NCI-H82 treated with DMSO at 0.1 percent for 48 hours (cell line): ENCODE measurements at regions not wholly inside any gene's neighbourhood (a gene's known extent, or its start where the extent isn't known, plus 50 kb on each side); places are given as distances from the start of the nearest gene placed in this dataset.

Source experiments
- DNase-seq: peaks from one replicate; lab custom pipeline; 2025; ENCODE audit not compliant: unreplicated experiment; lab: John Stamatoyannopoulos, UW

DNA sequence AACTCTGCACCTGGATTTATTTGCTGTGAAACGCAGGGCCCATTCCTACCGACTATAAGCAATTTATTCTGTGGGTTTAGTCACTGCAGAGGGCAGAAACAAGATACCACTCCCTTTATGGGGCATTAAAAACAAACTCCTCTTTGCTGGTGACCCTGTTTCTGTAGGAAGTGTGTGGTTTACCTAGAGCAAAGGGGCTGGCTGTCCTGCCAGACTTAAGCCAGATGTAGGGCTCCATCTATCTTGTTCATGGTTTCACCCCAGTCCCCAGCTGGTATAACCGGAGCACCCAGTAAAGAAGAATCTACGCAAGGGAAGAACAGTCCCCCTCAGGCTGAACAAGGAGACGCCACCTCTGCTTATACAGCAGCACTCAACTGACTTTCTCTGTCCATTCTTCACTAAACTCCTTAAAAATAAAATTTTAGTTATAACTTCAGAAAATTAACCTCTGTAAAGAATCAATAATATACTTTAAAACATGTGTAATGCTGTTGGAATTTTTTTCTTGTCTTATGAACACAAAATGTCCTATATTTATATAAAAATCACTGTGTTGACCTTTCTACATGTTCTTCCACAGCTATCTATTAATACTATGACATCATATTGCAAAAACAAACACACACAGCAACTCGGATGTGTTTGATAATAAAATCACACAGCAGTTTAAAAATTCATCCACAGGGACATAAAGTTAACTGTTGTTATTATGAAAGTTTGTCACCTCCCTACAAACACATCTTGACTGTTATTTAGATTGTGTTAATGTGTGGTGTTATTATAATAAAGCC lies 126.1 kb upstream of the RPS6KA2 start:
- no peak for DNase-seq

DNA sequence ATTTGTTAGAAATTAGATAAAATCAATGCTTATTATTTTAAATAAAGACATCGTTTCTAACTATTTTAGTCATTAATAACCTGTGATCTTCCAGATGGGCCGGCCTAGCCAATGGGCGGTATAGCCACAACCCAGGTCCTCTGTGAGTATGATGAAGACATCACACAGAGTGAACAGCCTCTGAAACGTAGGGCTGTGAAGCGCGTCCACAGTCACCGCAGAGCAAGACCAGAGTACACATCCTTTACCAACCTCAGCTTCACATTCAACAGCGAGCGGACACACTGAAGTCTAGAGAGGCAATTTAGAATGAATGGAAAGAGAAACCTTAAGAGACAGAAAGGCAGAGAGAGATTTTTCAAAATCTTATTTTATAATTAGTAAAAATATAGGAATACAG lies 125.0 kb upstream of the RPS6KA2 start:
- DNase-seq = no peak

GRCh38 chr6:166751051-166751595 lies 124.1 kb upstream of the RPS6KA2 start:
- DNase-seq = peak; percentile 21

GRCh38 chr6:166750108-166750793 lies 123.2 kb upstream of the RPS6KA2 start:
- no peak for DNase-seq

- DNase-seq = no peak
These were observed 122.6 kb upstream of the RPS6KA2 start for GRCh38 chr6:166749666-166750065.

DNA sequence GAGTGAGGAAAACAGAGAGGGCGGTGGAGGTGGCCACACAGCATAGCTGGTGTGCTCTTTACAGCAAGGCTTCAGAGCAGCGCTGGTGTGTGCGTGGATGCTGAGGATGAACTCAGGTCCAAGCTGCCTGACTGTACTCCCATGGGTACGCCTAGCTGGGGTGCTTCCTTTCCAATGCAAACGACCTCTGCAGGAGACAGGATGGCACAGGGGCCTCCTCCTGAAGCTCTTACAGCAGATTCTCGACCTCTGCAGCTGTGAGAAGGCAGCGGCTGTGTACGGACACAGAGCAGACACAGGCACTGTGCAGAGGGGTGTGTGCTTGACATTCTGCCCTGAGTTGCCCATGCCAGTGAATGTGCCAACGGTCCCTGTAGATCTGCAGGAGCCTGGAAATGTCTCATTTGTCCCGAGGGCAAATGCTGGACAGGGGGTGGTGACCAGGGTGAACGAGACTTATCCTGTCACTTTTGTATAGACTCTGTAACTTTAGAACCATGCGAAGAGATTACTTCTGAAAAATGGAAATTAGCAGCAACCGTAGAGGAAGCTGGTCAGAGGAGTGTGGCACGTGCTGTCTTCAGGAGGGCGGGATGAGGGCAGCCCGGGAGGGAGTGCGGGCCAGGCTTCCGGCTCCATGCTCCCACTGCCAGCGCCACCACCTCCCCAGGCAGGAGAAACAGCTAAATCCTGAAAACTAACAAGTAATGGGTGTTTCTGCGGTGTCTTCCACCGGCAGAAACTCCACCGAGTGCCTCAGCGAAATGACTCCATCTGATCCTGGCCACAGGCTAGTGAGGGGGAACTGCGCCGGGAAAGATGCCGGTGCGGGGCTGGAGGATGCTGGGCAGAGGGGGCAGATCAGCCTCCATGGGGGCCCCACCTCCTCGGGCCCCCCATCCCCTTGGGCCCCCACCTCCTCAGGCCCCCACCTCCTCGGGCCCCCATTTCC lies 120.9 kb upstream of the RPS6KA2 start:
- DNase-seq = no peak

DNA sequence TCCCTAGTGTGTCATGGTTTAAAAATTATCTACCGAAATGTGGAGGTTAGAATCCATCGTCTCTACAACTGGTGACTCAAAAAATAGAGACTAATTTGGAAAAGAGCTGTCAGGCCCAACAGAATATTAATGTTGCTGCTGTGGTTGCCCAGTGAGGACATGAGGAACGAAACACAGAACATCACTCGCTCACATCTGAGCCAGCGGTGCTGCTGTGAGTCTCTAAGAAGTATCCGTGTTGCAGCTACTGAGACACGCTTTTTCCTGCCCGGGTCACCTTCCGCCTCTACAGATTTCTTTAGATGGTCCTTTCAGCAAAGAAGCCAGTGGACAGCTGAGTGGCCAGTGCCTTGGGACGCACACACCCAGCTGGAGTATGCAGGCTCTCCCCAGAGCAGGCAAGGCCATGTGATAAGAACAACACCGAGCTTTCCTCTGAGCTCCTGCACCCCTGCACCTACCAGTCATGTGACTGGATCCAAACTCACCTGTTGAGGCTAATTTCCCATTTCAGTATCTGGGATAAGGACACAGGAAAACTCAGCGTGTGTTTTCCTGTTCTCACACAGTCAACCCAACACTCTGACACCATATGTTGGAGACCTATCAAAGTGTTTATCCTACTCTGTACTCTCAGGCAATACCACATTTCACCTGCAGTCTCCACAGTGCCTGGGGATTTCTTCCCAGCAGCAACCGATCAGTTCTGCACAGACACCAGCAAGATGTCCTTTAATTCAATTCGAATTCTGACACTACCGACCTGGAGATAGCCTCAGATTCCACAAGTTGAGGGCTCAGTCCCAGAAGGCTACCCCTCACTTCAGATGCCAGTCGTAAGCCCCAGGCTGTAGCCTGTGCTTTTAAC lies 119.0 kb upstream of the RPS6KA2 start:
- no peak for DNase-seq

DNA sequence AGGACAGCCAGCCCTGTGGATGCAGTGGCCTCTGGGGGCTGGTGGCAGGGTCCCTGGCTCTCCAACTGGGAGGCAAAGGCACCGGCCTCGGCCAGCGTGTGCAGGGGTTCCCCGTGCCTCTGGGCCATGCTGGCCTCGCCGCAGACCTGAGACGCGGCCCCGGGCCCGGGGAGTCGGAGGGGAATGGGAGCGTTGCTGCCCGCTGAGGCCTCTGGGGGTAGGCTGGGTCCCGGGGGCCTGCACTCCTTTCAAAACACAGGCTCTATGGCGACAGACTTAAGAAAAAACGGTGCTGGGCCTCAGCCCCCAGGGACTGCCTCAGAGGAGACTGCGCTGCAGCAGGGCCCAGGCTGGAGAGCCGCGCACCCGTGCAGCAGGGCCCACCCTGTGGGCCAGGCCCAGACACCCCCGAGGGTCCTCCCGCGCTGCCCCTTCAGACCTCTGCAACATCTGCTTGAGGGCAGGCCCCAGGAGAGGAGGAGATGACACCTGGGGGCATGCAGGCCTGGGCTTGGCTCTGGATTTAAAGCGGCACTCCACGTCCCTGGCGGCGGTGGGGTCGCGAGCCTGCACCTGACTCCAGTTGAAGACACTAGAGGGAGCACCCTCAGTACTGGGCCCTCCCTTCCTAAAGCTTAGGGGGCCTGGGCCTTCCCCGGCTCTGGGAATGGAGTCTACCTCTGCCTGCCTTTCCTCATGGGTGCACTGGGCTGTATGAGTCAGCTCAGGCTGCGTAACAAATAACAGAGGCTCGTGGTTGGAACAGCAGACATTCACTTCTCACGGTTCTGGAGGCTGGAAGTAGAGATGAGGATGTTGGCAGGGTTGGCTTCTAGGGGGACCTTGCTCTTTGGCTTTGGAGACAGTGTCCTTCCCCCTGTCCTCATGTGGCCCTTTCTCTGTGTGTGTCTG lies 117.4 kb upstream of the RPS6KA2 start:
- no peak for DNase-seq

DNA sequence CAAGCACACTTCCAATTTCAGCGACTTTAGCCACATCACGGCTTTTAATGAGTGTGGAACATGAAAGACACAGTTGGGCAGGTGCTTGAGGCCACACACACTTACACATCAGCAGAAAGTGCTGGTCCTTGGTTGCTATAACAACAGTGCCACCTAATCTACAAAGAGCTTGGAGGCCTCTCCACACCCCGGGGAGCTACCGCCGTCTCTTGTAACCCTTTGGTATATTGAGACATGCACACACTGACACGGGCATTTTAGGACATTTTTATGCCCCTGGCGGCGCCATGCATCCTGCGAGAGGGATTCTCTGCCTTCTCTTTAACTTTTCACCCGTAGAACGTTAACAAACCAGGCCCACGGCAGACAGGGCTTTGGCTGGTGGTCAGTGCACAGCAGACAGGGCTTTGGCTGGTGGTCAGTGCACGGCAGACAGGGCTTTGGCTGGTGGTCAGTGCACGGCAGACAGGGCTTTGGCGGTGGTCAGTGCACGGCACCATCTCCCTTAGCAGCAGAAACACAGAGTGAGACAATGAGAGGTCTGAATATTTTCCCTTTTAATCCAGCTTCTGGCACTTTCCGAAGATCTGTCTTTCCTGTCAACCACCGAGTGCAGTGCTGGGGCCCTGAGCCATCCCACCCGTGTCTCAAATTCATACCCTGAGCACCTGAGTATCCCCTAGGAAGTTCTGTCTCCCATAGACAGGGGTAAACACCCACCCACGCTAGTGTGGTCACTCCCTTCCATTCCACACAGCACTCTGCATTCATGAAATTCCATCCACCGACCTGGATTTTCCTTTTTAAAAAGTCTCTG lies 116.6 kb upstream of the RPS6KA2 start:
- DNase-seq = no peak

DNA sequence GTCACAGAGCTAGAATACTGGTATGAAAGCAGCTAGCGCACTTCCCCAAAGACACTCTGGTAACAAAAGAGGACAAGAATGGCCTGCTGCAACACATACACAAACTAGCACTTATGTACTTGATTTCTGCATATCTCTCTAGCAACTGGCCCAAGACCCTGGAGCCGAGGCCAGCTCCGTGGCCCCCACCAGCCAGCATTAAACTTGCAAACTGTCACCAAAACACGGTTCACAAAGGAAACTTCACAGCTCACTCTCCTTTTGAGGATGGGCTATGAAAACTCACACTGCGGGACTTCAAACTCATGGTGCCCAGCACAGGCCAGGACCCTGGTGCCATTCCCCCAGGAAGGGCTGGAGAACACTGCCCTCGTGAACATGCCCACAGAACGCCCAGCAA lies 115.9 kb upstream of the RPS6KA2 start:
- DNase-seq = no peak

DNA sequence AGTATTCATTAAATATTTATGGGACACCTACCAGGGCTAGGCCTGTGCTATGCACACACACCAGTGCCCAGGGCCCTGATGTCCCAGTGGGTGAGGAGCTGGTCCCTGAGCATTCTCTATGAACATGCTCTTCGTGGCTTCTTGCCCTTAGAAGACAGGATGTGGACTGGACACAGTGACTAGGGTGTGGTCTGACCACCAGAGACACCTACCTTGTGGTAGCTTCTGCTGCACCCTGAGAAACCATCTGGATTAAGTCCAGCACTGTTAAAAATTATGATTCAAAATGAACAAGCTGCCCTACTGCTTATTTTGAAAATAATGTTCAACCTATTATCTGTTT lies 112.9 kb upstream of the RPS6KA2 start:
- DNase-seq = no peak

GRCh38 chr6:166739117-166739975 lies 112.3 kb upstream of the RPS6KA2 start:
- DNase-seq = no peak

GRCh38 chr6:166738386-166739116 lies 111.5 kb upstream of the RPS6KA2 start:
- DNase-seq = no peak

- DNase-seq = no peak
These were observed 110.2 kb upstream of the RPS6KA2 start for GRCh38 chr6:166737261-166737660.

DNA sequence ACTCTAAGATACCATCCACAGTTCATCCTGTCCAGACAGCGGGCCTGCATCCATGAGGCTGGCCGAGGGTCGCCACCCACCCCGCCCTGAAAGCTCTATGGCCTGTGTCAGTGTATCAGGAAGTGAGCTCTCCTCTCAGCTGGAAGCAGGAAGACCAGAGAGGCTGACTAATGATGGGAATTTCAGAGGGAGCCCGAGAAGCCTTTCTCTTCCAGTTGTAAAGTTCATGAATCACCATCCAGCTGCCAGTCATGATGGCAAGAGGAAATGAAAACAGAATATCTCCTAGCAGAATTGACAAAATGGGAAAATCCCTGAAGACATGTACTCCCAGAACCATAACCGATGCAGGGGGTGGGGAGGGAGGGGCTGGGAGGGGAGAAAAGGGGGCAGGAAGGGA lies 109.6 kb upstream of the RPS6KA2 start:
- no peak for DNase-seq

DNA sequence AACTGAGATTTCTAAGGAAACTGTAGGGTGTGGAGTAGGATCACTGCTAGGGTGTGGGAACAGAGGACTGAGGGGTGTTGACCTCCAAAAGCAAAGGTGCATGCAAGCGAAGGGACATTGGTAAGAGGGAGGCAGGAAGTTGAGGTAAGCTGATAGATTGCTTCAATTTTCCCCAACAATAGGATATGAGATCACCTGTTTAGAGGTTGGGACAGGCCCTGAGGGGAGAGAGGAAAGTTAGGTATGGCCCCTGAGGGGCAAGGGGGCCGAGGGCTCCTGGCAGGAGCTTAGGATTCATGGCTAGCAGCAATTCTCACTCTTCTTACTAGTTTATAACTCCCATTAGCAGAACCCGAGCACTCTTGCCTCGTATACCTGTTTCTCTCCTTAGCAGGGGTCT lies 106.8 kb upstream of the RPS6KA2 start:
- no peak for DNase-seq

DNA sequence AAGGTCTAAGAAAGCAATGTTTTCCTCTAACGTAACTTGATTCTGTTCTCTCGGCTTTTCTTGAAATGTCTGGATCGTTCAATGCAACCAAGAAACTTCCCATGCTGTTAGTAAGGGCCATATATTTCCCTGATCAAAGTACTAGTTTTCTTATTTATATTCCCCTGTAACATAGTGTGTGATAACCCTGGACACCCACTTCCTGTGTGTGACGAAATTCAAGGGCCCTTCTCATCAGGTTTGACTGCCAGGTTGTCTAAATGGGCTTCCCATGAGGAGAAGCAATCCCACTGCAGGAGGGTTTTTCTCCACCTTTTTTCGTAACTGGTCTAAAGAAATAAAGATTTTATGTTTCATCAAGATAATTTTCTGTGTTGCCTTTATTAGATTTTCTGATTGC lies 102.6 kb upstream of the RPS6KA2 start:
- no peak for DNase-seq
